H1 (cell line): ENCODE measurements at regions not wholly inside any gene's neighbourhood (a gene's known extent, or its start where the extent isn't known, plus 50 kb on each side); places are given as distances from the start of the nearest gene placed in this dataset.

Experiments
- CTCF ChIA-PET: fragments of 300-600 bp; sonication (Branson Sonifier 250); formaldehyde crosslinking; loops from one replicate; lab custom pipeline; 2021; ENCODE audit not compliant: partially characterized antibody; lab: Charles Lee
- POLR2A ChIA-PET: fragments of 300-600 bp; sonication (Branson Sonifier 250); formaldehyde crosslinking; loops from one replicate; lab custom pipeline; 2021; ENCODE audit warnings: inconsistent platforms; ENCODE audit not compliant: partially characterized antibody; lab: Charles Lee
- DNase-seq, 2 experiments: peaks; one replicate each; pipeline versions ENCODE4 v3.0.0 to v3.0.0-alpha.2; 2010 to 2022; ENCODE audit warnings: low spot score in 2 of 2, low read depth in 1 of 2, mixed read lengths in 1 of 2
- FAIRE-seq: peaks from 2 replicates; lab custom pipeline; 2011; peaks lifted over from hg19 to GRCh38; lab: Jason Lieb, UNC
- H2AFZ ChIP-seq: 2 replicates; pipeline ENCODE4 v1.8.1; 2012; ENCODE audit warnings: low read length, inconsistent platforms
- H2AK5ac ChIP-seq: 2 replicates; pipeline ENCODE4 v1.6.1; 2013; ENCODE audit warnings: low read depth, low read length
- H2BK120ac ChIP-seq: replicated peaks from 2 replicates; pipeline ENCODE3; 2013; ENCODE audit warnings: low read depth, low read length, inconsistent platforms
- H2BK12ac ChIP-seq: 2 replicates; pipeline ENCODE4 v1.6.1; 2013; ENCODE audit warnings: low read depth, low read length
- H2BK15ac ChIP-seq: 2 replicates; pipeline ENCODE4 v1.6.1; 2013; ENCODE audit warnings: low read length
- H2BK20ac ChIP-seq: 2 replicates; pipeline ENCODE4 v1.6.1; 2013; ENCODE audit warnings: low read length
- H2BK5ac ChIP-seq: 2 replicates; pipeline ENCODE4 v1.6.1; 2013; ENCODE audit warnings: low read depth, low read length
- H3K14ac ChIP-seq: 2 replicates; pipeline ENCODE4 v1.6.1; 2013; ENCODE audit warnings: inconsistent platforms; ENCODE audit not compliant: insufficient read length
- H3K18ac ChIP-seq: 2 replicates; pipeline ENCODE4 v1.6.1; 2013; ENCODE audit warnings: low read length; ENCODE audit errors: extremely low read depth
- H3K23ac ChIP-seq: 2 replicates; pipeline ENCODE4 v1.6.1; 2013; ENCODE audit warnings: inconsistent platforms; ENCODE audit not compliant: insufficient read length
- H3K23me2 ChIP-seq: 2 replicates; pipeline ENCODE4 v1.6.1; 2013; ENCODE audit warnings: low read depth, low read length
- H3K27ac ChIP-seq: 2 replicates; pipeline ENCODE4 v1.6.1; 2011; ENCODE audit warnings: low read depth, low read length, inconsistent platforms
- H3K27me3 ChIP-seq, 4 experiments: replicated peaks in 1 of 4; 1 replicate in 1 of 4; 2 replicates in 3 of 4; pipeline versions ENCODE4 v1.6.1 to v1.8.1; 2011 to 2013; ENCODE audit warnings: low read length in 3 of 4, mild to moderate bottlenecking in 3 of 4, inconsistent platforms in 2 of 4, mixed read lengths in 2 of 4, moderate library complexity in 1 of 4; ENCODE audit not compliant: control insufficient read depth in 3 of 4, insufficient read depth in 3 of 4; ENCODE audit errors: extremely low read depth in 1 of 4
- H3K36me3 ChIP-seq, 4 experiments: 2 replicates each; pipeline versions ENCODE4 v1.6.1 to v1.8.1; 2011 to 2013; ENCODE audit warnings: mild to moderate bottlenecking in 4 of 4, low read length in 3 of 4, moderate library complexity in 2 of 4, control low read depth in 1 of 4, inconsistent platforms in 1 of 4; ENCODE audit not compliant: insufficient read depth in 4 of 4, control insufficient read depth in 2 of 4
- H3K4ac ChIP-seq: replicated peaks from 2 replicates; pipeline ENCODE3; 2013; ENCODE audit warnings: low read length, low read depth, mixed read lengths, inconsistent platforms; ENCODE audit not compliant: insufficient read length
- H3K4me1 ChIP-seq, 4 experiments: replicated peaks in 1 of 4; 1 replicate in 1 of 4; 2 replicates in 3 of 4; pipeline versions ENCODE4 v1.6.1 to v1.8.1; 2011 to 2013; ENCODE audit warnings: low read length in 3 of 4, inconsistent platforms in 2 of 4, mixed read lengths in 1 of 4; ENCODE audit not compliant: insufficient read depth in 4 of 4, control insufficient read depth in 3 of 4
- H3K4me2 ChIP-seq, 2 experiments: 2 replicates each; pipeline versions ENCODE4 v1.6.1 to v1.8.1; 2011 to 2013; ENCODE audit warnings: low read depth in 2 of 2, low read length in 2 of 2, control low read depth in 1 of 2, inconsistent platforms in 1 of 2, mild to moderate bottlenecking in 1 of 2; ENCODE audit not compliant: insufficient read depth in 1 of 2
- H3K4me3 ChIP-seq, 4 experiments: fragments of 200-600, 300-600 bp in 1 of 4; sonication (generic), shearing (Covaris generic), sonication (Bioruptor Twin) in 1 of 4; 2 replicates each; pipeline versions ENCODE4 v1.5.1 to v1.8.1; 2011 to 2016; ENCODE audit warnings: low read length in 4 of 4, low read depth in 3 of 4, control low read depth in 2 of 4, inconsistent platforms in 2 of 4, mild to moderate bottlenecking in 2 of 4, mixed read lengths in 1 of 4, moderate library complexity in 1 of 4; ENCODE audit not compliant: insufficient read depth in 2 of 4; ENCODE audit errors: extremely low read depth in 1 of 4
- H3K56ac ChIP-seq: replicated peaks from 2 replicates; pipeline ENCODE3; 2013; ENCODE audit warnings: low read depth, mild to moderate bottlenecking, mixed read lengths, low read length, inconsistent platforms; ENCODE audit not compliant: insufficient read length
- H3K79me1 ChIP-seq: 2 replicates; pipeline ENCODE4 v1.6.1; 2013; ENCODE audit warnings: low read depth, low read length, control low read depth
- H3K79me2 ChIP-seq, 2 experiments: 2 replicates each; pipeline versions ENCODE4 v1.6.1 to v1.8.1; 2012 to 2013; ENCODE audit warnings: low read length in 2 of 2, mild to moderate bottlenecking in 2 of 2, inconsistent platforms in 1 of 2; ENCODE audit not compliant: insufficient read depth in 2 of 2, control insufficient read depth in 1 of 2
- H3K9ac ChIP-seq, 4 experiments: replicated peaks in 1 of 4; 1 replicate in 1 of 4; 2 replicates in 3 of 4; pipeline versions ENCODE4 v1.6.1 to v1.8.1; 2011 to 2013; ENCODE audit warnings: low read depth in 3 of 4, low read length in 3 of 4, control low read depth in 2 of 4, mild to moderate bottlenecking in 2 of 4, moderate library complexity in 2 of 4, inconsistent platforms in 1 of 4; ENCODE audit errors: extremely low read depth in 1 of 4
- H3K9me3 ChIP-seq, 2 experiments: 2 replicates each; pipeline versions ENCODE4 v1.6.1 to v1.8.1; 2012 to 2013; ENCODE audit warnings: mild to moderate bottlenecking in 2 of 2, moderate library complexity in 2 of 2, control low read depth in 1 of 2, inconsistent platforms in 1 of 2, low read depth in 1 of 2, low read length in 1 of 2, mixed read lengths in 1 of 2; ENCODE audit not compliant: insufficient read depth in 2 of 2
- H4K20me1 ChIP-seq, 2 experiments: replicated peaks in 1 of 2; 2 replicates each; pipeline versions ENCODE3 to v1.8.1; 2011 to 2013; ENCODE audit warnings: inconsistent platforms in 2 of 2, low read length in 2 of 2, mild to moderate bottlenecking in 1 of 2; ENCODE audit not compliant: insufficient read depth in 2 of 2, control insufficient read depth in 1 of 2
- H4K5ac ChIP-seq: 2 replicates; pipeline ENCODE4 v1.6.1; 2013; ENCODE audit warnings: low read length, low read depth, mixed read lengths, inconsistent platforms; ENCODE audit not compliant: insufficient read length
- H4K8ac ChIP-seq: 2 replicates; pipeline ENCODE4 v1.8.0; 2013; ENCODE audit warnings: mild to moderate bottlenecking, moderate library complexity, low read length, inconsistent platforms; ENCODE audit not compliant: insufficient read depth; ENCODE audit errors: extremely low read depth
- H4K91ac ChIP-seq: replicated peaks from 2 replicates; pipeline ENCODE3; 2013; ENCODE audit warnings: low read length, mixed read lengths, inconsistent platforms; ENCODE audit not compliant: insufficient read length
- BACH1 ChIP-seq: IDR thresholded peaks from 2 replicates; pipeline ENCODE4 v1.6.1; 2012; ENCODE audit warnings: low read length, improper control_type of control experiment
- CBX8 ChIP-seq: fragments of 300-800, 300-1000 bp; sonication (generic); IDR thresholded peaks from 2 replicates; pipeline ENCODE4 v1.7.1; 2016; ENCODE audit warnings: low read depth, low read length, borderline replicate concordance
- CTBP2 ChIP-seq: IDR thresholded peaks from 2 replicates; pipeline ENCODE4 v1.7.0; 2011; ENCODE audit warnings: borderline replicate concordance, mild to moderate bottlenecking, moderate library complexity, mixed read lengths, low read length; ENCODE audit not compliant: insufficient read depth, insufficient read length
- GABPA ChIP-seq: IDR thresholded peaks from 2 replicates; pipeline ENCODE4 v1.6.1; 2011; ENCODE audit warnings: mild to moderate bottlenecking, low read length, moderate library complexity, borderline replicate concordance; ENCODE audit not compliant: insufficient read depth
- JUND ChIP-seq: IDR thresholded peaks from 2 replicates; pipeline ENCODE4 v1.6.1; 2011; ENCODE audit warnings: mild to moderate bottlenecking, improper control_type of control experiment, low read length
- KDM1A ChIP-seq: fragments of 200-600, 300-600 bp; sonication (generic); IDR thresholded peaks from 2 replicates; pipeline ENCODE4 v1.7.1; 2016; ENCODE audit warnings: mild to moderate bottlenecking, low read length, borderline replicate concordance
- KDM4A ChIP-seq: IDR thresholded peaks from one replicate; pipeline ENCODE4 v1.7.1; 2012; ENCODE audit warnings: low read depth, mild to moderate bottlenecking, moderate library complexity, low read length, inconsistent platforms; ENCODE audit not compliant: severe bottlenecking
- POU5F1 ChIP-seq: IDR thresholded peaks from 2 replicates; pipeline ENCODE4 v1.6.1; 2011; ENCODE audit warnings: low read depth, mild to moderate bottlenecking, low read length, moderate library complexity
- RAD21 ChIP-seq, 2 experiments: IDR thresholded peaks in 1 of 2; conservative IDR thresholded peaks in 1 of 2; 2 replicates each; pipeline ENCODE4 v1.6.1; 2011; ENCODE audit warnings: low read depth in 2 of 2, low read length in 2 of 2, improper control_type of control experiment in 1 of 2, inconsistent platforms in 1 of 2, mild to moderate bottlenecking in 1 of 2, moderate library complexity in 1 of 2
- RBBP5 ChIP-seq: IDR thresholded peaks from 2 replicates; pipeline ENCODE4 v1.7.1; 2012; ENCODE audit warnings: low read depth, mild to moderate bottlenecking, inconsistent platforms, low read length, moderate library complexity, borderline replicate concordance
- SRF ChIP-seq: IDR thresholded peaks from 2 replicates; pipeline ENCODE4 v1.6.1; 2011; ENCODE audit warnings: mild to moderate bottlenecking, low read depth, low read length, moderate library complexity
- TBP ChIP-seq: IDR thresholded peaks from 2 replicates; pipeline ENCODE4 v1.6.1; 2011; ENCODE audit warnings: low read depth, low read length, improper control_type of control experiment
- ZNF274 ChIP-seq: IDR thresholded peaks from 2 replicates; pipeline ENCODE4 v1.7.0; 2012; ENCODE audit warnings: low read length, borderline replicate concordance; ENCODE audit errors: extremely low read depth
- WGBS, 2 experiments: shearing (Covaris generic) in 1 of 2; methylation state at CpG; one replicate each; pipeline versions ENCODE4 v1.1.6 to v1.1.7; 2013 to 2015; ENCODE audit warnings: low lambda C conversion rate in 2 of 2, mixed read lengths in 2 of 2, inconsistent platforms in 1 of 2, low coverage in 1 of 2, missing lambda C conversion rate in 1 of 2; ENCODE audit not compliant: insufficient replicate concordance in 2 of 2, insufficient coverage in 1 of 2, insufficient read length in 1 of 2; ENCODE audit errors: extremely low coverage in 1 of 2, missing lambda C conversion rate in 1 of 2; 5-methylcytosine and 5-hydroxymethylcytosine counted together
- TF ChIP-seq, protein P1 (sequence below): IDR thresholded peaks from 2 replicates; pipeline ENCODE4 v1.6.1; 2011; ENCODE audit warnings: low read length, improper control_type of control experiment

DNA sequence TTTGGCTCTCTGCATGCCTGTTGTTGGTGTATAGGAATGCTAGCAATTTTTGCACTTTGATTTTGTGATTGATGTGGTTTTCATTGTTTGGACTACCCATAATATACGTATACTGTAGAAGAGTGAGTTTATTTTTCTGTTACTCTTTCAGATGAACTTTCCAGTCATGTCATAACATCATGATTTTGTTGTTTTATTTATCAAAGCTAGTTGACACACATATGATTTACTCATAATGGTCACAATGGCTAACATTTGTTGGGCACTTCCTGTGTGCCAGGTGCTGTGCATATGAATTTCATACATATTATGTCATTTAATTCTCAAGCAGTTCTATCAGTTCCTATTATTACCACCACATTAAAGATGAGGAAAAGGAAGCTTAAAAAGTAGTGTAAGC lies 98.1 kb upstream of the GUCA2B start:
- Histone ChIP-seq H3K4me3 (no peak overlapping the region), H3K9me3 (peaks cover 7 to 8% of the 10 kb centered on the region in 2 experiments; a peak in 3 of 4 replicates), H3K4me2 (no peak overlapping the region), H3K36me3 (no peaks in the 10 kb centered on the region), H2BK120ac (no peak overlapping the region), H2BK15ac (no peak overlapping the region), H4K91ac (no peak overlapping the region), H3K4me1 (no peaks in the 10 kb centered on the region), H3K79me1 (no peaks in the 10 kb centered on the region), H2BK12ac (no peak overlapping the region), H3K27me3 (no peaks in the 10 kb centered on the region), H3K23ac (no peak overlapping the region), H4K8ac (no peak overlapping the region), H3K56ac (no peak overlapping the region), H2BK20ac (no peak overlapping the region), H3K18ac (no peak overlapping the region), H3K9ac (no peak overlapping the region), H4K5ac (no peak overlapping the region), H3K4ac (no peak overlapping the region), H2BK5ac (no peak overlapping the region), H4K20me1 (no peaks in the 10 kb centered on the region), H2AK5ac (no peak overlapping the region), H3K14ac (no peak overlapping the region), H3K27ac (no peak overlapping the region), H3K23me2 (no peaks in the 10 kb centered on the region), H3K79me2 (no peaks in the 10 kb centered on the region), H2AFZ (no peak overlapping the region)
- no peak for FAIRE-seq
- ChIA-PET POLR2A (no interaction called here), CTCF (interaction anchor here (1.0 kb wide), 1 partner anchor 119 kb away, joined by 3 read pairs; no protein-coding TSS in a partner anchor)
- 92% methylated on average over 1 of the region's 1 CpG; no CpG with 5 or more reads in 1 of the 2 experiments for WGBS, 2 experiments
- DNase-seq, result no peak
- TF ChIP-seq KDM4A (no peak), GABPA (no peak), ZNF274 (no peak), BACH1 (no peak), POU5F1 (no peak), TBP (no peak), JUND (no peak), RBBP5 (no peak), CTBP2 (no peak), SRF (no peak), KDM1A (no peak), CBX8 (no peak), RAD21 (IDR thresholded peaks at IDR 0.05 in 1 of 2, conservative IDR thresholded peaks at IDR 0.05 in 1 of 2; ENCODE audit: low read depth in 2 of 2, low read length in 2 of 2) (no peak)
- TF ChIP-seq, protein P1, sequence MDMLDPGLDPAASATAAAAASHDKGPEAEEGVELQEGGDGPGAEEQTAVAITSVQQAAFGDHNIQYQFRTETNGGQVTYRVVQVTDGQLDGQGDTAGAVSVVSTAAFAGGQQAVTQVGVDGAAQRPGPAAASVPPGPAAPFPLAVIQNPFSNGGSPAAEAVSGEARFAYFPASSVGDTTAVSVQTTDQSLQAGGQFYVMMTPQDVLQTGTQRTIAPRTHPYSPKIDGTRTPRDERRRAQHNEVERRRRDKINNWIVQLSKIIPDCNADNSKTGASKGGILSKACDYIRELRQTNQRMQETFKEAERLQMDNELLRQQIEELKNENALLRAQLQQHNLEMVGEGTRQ, result no peak
